ELF-1 (cell line): ENCODE measurements at regions not wholly inside any gene's neighbourhood (a gene's known extent, or its start where the extent isn't known, plus 50 kb on each side); places are given as distances from the start of the nearest gene placed in this dataset.
"Not testable (repeated sequence)": the region's sequence is repeated elsewhere in the genome, so short reads cannot be mapped to it uniquely, and the experiment has no call there.

ENCODE experiments used
- DNase-seq: peaks from one replicate; pipeline ENCODE4 v3.0.0-alpha.2; 2016; ENCODE audit warnings: low read depth, low spot score

DNA sequence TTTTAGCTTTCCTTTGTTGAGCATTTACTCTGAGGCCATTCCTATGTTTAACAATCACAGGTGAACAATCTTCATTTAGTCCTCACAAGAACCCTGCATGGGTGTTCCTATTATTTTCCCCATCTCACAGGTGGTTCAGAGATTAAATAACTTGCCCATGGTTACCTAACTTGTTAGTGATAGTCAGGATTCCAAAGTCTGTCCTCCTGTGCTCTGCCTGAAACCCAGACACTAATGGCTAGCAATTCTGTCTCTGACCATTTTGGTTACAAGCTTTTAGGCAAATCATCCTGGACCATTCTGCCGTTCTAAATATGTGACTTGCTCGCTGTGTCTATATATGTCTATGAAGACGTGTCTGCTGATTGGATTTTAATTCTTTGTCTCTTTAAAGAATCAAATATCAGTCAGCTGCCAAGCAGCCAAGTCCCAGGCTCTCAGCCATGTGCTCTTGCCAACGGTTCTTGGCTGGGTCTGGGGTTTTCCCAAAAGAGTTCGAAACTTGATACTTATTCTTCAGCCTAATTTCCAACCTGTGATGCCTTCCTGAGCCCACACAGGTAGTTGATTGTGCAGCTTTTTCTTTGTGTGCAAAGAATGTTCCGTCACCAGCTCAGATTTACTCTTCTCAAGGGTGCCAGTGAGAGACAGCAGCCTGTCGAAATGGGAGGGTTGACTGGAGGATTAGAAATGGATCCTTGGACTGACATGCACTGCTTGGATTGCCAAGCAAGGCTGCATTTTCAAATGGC lies 121.7 kb downstream of the NREP start:
- DNase-seq: no peak

DNA sequence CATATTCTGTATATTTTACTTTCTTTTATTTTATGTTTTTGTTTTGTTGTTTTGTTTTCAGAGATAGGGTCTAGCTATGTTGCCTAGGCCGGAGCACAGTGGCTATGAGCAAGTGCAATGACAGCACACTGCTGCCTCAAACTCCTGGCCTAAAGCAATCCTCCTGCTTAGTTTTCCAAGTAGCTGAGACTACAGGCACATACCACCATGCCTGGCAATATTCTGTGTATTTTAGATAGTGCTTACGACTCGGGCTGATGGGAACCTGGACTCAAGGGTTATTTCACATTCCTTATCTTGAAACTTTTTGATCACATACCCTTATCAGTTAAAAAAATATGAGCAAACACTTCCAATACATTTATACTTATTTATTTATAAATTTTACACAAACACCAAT lies 119.0 kb upstream of the STARD4 start:
- DNase-seq: no peak

DNA sequence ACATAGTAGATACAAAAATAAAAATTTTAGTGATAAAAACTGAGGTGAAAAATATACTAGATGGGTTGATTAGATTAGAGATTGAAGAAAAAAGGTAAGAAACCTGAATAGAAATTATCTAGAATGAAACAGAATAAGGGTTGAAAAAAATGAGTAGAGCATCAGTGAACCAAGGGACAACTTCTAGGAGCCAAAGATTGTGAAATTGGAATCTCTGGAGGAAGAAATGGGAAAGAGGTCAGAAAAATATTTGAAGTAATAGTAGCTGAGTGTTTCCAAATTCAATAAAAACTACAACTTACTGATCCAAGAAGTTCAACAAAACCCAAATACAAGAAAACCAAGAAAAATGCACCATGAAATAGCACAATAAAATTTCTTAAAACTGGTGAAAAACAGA lies 116.6 kb upstream of the STARD4 start:
- DNase-seq: no peak

DNA sequence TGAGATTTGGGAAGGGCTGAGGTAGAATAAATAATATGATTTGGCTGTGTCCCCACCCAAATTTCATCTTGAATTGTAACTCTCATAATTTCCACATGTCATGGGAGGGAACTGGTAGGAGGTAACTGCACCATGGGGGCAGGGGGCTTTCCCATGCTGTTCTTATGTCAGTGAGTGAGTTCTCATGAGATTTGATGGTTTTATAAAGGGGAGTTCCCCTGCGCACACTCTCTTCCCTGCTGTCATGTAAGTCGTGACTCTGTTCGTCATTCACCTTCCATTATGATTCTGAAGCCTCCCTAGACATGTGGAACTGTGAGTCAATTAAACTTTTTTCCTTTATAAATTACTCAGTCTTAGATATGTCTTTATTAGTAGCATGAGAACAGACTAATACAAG lies 115.5 kb upstream of the STARD4 start:
- DNase-seq: no peak

DNA sequence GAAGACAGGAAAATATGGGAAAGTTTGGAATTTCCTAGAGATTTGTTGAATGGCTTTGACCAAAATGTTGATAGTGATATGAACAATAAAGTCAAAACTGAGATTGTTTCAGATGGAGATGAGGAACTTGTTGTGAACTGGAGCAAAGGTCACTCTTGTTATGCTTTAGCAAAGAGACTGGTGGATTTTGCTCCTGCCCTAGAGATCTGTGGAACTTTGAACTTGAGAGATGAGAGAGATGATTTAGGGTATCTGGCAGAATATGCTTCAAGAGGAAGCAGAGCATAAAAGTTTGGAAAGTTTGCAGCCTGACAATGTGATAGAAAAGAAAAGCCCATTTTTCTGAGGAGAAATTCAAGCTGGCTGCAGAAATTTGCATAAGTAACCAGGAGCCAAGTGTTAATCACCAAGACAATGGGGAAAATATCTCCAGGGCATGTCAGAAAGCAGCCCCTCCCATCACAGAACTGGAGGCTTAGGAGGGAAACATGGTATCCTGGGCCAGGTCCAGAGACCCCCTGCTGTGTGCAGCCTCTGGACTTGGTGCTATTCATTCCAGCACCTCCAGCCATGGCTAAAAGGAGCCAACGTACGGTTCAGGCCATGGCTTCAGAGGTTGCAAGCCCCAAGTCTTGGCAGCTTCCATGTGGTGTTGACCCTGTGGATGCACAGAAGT lies 114.3 kb upstream of the STARD4 start:
- DNase-seq: peak; percentile 76

DNA sequence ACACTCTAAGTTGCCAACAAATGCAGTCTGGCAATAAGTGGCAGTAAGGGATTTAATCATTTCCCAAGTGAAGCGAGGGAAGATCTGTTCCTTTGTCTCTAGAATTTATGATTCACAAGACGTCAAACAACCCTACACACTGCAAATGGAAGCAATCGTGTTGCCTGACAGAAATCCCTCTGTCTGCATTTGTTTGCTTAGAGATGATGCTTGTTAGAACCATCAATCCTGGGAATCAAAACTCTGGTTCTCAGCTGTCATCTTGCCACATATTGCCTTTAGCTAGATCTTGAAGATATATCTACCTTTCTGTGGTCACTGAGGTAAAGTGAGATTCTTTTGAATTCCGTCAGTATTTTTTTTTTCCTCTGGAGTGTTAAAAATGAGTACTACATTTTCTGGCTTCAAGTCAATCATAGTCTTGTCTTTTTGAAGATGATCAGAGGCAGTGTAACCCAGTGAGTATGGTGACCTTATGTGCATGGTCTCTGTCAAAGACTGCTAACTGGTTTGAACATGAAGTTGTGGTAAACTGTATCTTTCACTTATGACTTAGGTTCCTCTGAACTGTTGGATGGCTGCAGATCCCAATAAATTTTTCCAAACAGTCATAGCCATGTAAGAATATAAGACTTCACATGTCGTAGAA lies 106.4 kb upstream of the STARD4 start:
- DNase-seq: no peak

DNA sequence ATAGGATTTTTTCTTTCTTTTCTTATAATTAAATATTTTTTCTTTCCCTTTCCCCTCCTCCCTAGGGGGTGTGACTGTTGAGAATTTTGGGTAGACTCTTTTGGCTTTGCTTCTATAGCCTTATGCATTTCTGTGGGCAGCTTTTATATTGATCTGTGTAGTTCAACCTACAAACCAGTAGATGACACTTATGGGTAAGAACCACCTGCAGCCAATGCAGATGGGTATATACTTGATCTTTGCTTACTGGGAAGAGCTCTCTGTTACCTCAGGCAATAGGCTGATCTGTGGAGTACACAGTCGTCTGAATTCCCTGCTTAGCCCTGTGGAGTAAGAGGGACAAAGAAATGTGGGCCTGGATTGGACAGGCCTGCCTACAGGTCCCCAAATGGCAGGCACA lies 102.7 kb upstream of the STARD4 start:
- no peak for DNase-seq

DNA sequence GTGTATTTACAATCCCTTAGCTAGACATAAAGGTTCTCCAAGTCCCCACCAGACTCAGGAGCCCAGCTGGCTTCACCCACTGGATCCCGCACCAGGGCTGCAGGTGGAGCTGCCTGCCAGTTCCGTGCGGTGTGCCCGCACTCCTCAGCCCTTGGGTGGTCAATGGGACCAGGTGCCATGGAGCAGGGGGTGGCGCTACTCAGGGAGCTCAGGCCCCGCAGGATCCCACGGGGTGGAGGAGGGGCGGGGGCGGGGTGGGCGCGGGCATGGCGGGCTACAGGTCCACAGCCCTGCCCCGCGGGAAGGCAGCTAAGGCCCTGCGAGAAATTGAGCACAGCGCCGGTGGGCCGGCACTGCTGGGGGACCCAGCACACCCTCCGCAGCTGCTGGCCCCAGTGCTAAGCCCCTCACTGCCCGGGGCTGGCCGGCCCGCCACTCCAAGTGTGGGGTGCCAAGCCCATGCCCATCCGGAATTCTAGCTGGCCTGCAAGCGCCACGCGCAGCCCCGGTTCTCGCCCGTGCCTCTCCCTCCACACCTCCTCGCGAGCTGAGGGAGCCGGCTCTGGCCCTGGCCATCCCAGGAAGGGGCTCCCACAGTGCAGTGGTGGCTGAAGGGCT lies 99.8 kb upstream of the STARD4 start:
- DNase-seq: not testable (repeated sequence)

DNA sequence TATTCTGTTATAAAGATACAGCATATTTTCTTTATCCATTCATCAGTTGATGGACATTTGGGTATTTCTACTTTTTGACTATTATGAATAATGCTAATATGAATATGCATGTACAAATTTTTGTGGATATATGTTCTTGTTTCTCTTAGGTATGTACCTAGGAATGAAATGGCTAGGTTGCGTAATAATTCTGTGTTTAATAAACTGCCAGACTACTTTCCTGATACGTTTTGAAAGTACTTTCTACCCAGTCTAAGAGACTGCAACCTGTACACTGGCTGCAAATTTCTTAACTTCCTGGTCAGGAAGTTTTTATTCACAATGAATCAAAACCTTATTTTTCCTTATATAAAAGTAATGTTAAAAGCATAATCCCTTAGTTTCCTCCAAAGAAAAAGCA lies 93.9 kb upstream of the STARD4 start:
- DNase-seq: no peak

DNA sequence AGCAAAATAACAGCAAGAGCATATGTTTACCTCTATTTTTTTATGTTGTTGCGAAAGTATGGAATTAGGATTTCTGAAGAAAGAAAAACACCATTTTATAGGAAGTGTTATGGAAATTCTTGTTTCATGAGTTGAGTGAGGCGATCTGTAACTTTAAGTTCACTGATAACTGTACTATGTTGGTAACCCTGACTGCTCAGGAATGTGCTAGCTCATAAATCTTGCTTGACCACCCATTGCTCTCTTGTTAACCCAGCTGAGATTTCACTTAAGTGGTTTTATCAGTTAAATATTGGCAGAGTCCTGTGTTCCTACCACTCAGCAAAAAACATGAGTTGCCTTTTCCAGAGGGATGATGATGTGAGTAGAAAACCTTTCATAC lies 91.1 kb upstream of the STARD4 start:
- no peak for DNase-seq

DNA sequence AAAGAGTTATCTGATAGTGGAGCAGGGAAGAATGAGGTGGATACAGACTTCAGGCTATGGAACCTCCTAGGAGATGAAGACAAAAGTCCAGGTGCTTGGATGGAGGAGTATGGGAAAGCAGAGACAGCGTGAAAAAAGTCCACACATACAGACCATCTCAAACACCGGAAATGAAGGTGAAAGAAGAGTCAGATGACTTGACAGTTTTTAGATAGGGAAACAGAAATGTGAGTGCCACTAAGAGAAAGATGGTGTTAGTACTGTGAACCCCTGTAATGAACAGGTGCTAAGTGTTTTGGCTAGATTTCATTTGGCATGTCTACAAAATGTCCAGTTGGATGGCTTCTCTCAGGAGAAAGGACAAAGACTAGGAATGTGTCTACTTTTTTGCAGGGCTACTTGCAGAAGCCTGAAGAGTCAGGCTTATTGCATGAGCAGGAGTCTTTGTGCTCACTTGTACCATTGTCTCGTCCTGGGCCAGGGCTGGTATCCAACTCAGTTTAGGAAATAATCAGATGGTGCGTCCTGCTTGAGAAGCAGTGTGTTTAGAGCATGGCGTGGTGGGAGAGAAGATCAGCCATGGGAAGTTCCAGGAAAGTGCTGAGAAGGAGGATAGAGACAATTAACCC lies 90.6 kb upstream of the STARD4 start:
- no peak for DNase-seq

DNA sequence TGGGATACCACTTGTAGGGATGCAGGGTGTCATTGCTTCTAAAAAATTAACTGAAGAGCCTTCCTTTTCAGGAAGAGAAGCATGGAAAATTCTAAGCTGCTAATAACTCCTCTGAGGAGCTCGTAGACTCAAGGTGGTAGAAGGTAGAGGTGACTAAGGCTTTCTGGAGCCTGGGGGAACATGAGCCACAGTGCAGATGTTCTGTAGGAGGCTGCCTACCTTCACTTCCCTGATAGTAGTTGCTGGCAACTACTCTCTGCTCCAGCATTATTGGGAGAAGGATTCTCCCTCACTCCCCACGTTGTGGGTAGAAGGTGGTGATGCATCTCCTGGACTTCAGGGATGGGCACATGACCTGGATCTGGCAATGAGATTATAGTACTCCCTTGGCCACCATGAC lies 86.7 kb upstream of the STARD4 start:
- DNase-seq: no peak

DNA sequence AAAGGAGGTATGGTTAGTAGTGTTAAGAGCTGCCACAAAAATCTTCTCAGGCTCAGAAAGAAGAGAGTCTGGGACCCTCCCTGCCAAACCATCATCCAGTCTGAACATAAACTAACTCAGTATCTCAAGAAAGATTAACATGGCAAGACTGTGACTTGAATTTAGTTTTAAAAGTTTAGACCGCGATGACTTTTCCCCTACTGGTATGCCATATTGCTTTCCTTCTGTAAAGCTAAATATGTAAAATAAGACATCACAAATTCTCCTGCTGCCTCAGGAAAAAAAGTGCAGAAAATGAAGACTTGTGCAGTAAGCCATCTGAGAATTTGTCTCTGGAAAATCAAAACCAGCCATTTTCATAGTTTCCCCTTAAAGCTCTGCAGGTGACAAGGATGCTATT lies 85.2 kb upstream of the STARD4 start:
- no peak for DNase-seq

DNA sequence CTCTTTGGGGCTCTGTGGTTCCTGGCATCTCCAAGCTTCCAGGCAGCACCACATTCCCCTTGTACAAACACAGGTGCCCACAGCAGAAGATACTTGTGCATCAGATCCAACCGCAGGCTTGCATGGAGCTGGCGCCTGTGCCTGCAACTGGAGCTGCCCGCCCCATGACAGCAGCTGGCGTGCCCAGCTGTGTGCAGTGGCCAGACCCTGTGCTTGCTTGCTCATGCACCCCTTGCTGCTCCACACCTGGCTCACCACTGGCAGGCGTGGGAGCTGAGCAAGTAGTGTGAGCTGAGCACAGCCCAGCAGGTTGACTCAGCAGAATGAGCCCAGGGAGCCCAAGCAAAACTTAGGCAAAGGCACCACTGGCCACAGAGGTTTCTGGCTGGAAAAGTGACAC lies 84.4 kb upstream of the STARD4 start:
- DNase-seq: no peak

DNA sequence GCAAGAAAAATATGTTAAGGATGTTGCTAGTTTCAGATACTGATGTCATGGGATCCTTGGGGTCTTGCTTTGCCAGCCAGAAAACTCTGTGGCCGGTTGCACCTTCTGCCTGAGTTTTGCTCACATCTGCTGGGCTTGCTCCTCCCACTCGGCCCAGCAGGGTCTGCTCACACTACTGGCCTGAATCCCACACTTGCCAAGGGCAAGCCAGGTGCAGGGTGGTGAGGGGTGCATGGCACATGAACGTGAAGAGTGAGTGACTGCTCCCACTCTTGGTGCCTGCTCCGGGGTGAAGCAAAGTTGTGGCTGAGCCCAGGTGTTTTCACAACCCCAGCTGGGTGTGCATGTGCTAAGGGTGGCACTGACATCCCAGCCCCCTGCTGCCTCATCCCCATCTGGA lies 83.1 kb upstream of the STARD4 start:
- DNase-seq: no peak

DNA sequence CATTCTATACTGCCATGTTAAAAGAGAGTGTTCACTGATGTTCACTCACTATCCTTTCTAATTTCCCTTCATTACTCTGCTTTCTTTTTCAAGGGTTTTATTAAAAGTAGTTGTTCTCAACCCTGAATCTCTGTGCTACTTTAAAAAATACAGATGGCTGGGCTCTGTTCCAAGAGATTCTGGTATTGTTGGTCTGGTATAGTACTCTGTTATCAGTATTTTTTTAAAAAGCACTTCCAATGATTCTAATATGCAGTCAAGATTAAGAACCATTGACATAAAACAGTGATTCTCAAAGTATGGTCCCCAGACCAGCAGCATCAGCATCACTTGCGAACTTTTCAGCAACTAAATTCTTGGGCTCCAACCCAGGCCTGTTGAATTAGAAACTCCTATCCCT lies 77.0 kb upstream of the STARD4 start:
- DNase-seq: no peak

DNA sequence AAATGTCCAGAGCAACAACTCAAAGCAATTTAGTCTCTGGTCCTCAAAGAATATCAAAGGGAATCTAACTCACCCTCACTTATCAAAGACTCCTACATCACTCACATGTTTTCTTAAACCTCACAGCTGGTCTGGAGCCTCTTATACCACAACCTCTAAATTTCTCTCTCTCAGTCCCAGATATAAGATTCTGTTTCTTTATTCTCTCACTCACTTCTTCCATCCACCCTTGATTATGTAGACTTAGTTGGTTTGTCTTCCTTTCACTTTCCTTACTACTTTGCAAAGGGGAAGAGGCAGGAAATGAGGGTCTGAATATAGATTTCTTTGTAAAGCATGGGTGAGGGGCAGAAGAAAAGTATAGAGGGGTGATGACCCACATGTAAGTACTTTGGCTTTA lies 75.4 kb upstream of the STARD4 start:
- no peak for DNase-seq

DNA sequence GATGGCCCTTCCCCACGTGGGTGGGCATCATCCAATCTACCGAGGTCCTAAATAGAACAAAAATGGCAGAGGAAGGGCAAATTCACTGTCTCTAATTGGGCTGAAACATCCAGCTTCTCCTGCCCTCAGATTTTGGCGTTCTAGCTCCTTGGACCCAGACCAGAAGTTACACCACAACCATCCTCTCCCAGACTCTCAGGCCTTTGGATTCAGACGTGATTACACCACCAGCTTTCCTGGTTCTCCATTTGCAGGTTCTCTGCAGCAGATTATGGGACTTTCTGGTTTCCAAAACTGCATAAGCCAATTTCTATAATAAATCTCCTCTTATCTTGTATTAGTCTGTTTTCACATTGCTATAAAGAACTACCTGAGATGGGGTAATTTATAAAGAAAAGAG lies 73.6 kb upstream of the STARD4 start:
- DNase-seq: no peak

DNA sequence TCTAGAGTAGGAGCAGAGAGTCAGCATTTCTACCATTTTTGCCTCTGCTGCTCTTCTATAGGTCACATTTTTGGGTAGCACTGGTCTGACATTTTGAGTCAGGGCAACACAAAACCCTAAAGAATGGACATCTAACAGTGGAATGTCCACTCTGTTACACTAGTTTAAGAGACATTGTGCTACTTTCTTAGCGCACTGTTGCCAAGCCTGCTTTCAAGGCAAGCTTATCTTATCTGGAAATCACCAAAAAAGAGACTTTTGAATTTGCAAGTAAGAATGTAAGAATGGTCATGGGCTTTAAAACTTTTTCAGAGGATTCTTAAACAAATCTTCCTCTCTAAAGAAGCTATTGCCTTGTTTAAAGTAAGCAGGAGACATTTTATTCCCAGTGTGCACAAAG lies 73.0 kb upstream of the STARD4 start:
- DNase-seq: no peak

DNA sequence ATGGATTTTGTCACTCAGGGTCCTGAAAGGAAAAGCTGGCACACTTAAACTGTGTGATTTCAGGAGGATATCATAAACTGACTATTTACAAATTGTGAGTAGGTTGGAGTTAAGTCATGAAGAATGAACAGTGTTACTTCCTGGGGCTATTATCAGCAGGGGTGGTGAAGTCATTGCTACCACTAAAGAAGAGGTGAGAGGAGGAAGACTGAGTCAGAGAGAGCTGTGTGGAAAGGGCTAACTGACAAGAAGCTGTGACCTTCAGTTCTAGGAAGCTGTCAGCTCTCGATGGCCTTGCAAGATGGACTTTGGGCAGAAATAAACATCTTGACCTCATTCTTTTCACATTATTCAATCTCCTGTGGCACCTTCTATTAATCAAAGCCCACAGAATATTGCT lies 72.3 kb upstream of the STARD4 start:
- DNase-seq: no peak

DNA sequence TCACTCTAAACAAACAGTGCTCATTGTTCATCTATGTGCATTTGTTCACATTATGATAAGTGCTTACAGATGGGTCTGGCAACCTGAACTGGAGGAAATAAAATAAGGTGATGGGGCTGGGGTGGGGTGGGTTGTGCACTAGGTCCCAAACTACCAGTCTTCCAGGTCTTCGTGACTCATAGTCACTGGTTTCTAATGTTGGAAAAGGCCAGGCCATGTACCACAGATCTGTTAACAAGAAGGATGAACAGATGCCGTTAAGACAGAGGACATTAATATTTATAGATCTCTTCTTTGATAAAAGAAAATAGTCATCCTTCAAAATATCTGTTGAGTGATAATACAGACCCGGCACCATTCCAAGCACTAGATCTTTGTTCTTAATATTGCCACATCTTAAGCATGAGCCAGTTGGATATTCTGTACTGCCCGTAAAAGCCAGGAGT lies 71.4 kb upstream of the STARD4 start:
- DNase-seq: no peak

DNA sequence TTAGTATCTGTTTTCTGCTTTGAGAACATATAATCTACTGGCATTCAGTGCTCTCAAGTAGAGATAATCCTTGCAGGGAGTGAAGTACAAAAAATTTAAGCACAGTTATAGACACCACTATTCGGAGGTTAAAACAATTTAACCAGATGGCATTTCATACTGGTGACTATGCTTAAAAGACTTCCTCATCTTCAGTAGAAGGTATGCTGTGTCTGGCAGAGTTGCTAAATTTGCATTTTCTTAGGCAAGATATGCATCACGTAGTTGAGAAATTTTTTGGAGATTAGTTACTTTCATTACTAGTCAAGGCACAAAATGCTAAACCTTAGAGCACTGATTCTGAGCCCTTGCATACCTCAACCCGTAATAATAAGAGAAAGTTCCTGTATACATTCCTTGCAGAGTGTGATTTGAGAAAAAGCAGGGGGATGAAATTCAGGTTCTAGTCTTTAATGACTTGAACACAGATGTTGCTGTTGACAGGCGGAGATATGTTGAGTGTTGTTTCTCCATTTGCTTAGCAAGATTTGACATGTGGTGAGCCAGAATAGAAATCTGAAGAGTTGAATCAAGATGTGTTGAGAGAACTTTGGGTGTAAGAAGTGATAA lies 70.8 kb upstream of the STARD4 start:
- DNase-seq: no peak
